GM20000 (cell line): ENCODE measurements at regions not wholly inside any gene's neighbourhood (a gene's known extent, or its start where the extent isn't known, plus 50 kb on each side); places are given as distances from the start of the nearest gene placed in this dataset.
A peak's percentile ranks its signal among the peaks of the same experiment; 100 is the strongest.

Experiments used
- DNase-seq: peaks from one replicate; pipeline ENCODE4 v3.0.0; 2012; ENCODE audit warnings: low spot score
- CTCF ChIP-seq: IDR thresholded peaks from 2 replicates; pipeline ENCODE4 v1.5.1; 2012; ENCODE audit warnings: mild to moderate bottlenecking, control low read depth; ENCODE audit errors: extremely low read depth, missing control alignments

DNA sequence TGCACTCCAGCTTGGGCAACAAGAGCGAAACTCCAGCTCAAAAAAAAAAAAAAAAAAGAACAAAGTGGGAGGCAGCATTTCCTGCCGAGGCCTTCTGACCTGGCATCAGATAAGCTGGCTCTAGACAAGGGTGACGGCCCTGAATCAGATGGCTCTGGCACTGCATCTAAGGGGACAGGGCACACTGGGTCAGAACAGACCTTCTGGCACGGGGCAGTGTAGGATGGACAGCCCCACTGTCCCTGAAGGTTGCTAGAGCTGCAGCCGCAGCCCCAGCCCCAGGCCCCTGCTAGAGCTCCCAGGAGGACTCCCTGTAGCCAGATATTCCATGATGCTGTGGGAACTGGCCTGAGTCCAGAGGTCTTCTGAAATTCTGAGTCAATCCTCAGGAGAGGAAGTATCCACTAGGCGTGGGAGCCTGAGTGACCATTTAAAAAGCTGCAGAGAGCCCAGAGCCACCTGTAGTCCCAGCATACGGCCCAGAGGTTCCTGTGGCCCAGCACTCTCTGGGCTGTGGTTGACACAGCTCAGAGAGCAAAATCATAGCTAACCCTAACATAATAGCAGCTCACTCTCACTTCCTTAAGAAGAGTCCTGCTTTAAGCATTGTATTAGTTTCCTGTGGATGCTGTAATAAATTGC lies 69.2 kb upstream of the MFGE8 start:
- TF ChIP-seq CTCF = no peak
- peak; percentile 76 for DNase-seq

GRCh38 chr15:88982946-88983342 lies 69.8 kb upstream of the MFGE8 start:
- no peak for DNase-seq
- no peak for TF ChIP-seq CTCF

DNA sequence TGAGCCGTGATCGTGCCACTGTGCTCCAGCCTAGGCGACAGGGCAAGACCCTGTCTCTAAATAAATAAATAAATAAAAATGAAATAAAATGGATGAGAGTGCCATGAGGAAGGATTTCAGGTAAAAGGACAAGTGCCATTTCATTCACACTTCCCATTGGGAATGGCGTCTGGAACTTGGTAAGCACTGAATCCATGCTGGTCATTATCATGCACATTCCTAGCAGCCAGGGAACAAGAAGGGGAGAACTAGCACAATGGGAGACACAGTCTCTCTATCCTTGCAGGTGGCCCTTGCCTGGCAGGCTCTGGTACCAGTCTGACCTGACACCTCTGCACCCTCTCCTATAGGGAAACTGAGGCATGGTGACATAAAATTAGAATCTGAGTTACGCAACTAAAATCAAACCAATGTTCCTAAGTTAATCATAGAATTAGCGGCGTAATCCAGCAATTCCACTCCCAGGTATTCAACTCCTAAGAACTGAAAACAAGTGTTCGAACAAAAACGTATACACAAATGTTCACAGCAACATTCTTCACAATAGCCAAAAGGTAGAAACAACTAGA lies 70.8 kb upstream of the MFGE8 start:
- no peak for TF ChIP-seq CTCF
- no peak for DNase-seq

- DNase-seq = no peak
- no peak for TF ChIP-seq CTCF
These were observed 72.6 kb upstream of the MFGE8 start for GRCh38 chr15:88985547-88986393.

DNA sequence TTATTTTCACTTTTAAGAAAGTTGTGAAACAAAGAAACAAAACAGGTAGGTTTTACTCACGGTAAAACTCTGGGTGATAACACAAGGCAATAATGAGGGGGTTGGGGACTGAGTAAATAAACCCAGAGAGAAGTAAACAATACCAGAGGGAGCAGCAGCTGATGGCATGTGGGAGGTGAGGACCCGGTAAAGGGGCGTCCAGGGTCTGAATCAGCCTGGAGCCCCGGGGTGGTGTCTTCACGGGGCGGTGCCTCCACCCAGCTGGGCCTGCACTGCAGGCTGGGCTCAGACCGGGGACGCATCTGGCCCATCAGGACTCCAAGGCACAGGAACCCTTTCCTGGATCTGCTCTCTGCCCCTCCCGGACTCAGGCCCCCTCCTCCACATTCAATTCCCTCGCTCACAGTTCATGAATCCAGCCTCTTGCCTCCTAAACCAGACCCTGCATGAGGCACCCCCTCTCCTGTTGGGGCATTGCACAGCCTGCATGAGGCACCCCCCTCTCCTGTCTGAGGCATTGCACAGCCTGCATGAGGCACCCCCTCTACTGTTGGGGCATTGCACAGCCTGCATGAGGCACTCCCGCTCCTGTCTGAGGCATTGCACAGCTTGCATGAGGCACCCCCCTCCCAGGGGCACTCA lies 73.9 kb upstream of the MFGE8 start:
- no peak for DNase-seq

DNA sequence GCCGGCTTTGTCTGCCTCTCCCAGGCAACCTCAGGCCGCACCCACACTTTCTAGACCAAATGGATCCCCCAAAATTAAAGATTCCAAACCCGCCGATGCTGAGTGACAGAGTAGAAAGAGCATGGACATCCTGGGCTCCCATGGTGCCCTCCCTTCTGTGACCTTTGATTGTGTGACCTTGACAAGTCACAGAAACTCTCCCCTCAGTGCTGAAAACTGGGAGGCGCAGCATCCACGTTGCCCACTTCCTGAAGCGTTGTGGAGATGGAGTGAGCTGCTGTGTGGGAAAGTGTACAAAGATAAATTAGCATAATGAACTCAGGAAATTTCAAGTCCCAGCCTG lies 74.4 kb upstream of the MFGE8 start:
- TF ChIP-seq CTCF = no peak
- no peak for DNase-seq

More for the DNA sequence above, 73.9 kb upstream of the MFGE8 start:
- no peak for TF ChIP-seq CTCF
